Right hindlimb (tissue), 1 donor: ENCODE measurements at regions not wholly inside any gene's neighbourhood (a gene's known extent, or its start where the extent isn't known, plus 50 kb on each side); places are given as distances from the start of the nearest gene placed in this dataset.
A peak's percentile ranks its signal among the peaks of the same experiment; 100 is the strongest.
"Not testable (repeated sequence)": the region's sequence is repeated elsewhere in the genome, so short reads cannot be mapped to it uniquely, and the experiment has no call there.

Experiments used
- DNase-seq: peaks from one replicate; pipeline ENCODE4 v3.0.0-alpha.2; 2018

- DNase-seq, result no peak
Measured at GRCh38 chr1:65020774-65021173, 54.4 kb upstream of the JAK1 start.

- DNase-seq, result no peak
Measured at GRCh38 chr1:65021795-65022194, 55.4 kb upstream of the JAK1 start.

GRCh38 chr1:65022216-65022615 lies 55.9 kb upstream of the JAK1 start:
- DNase-seq, result no peak

- no peak for DNase-seq
Measured at GRCh38 chr1:65025794-65026193, 59.4 kb upstream of the JAK1 start.

GRCh38 chr1:65026235-65026634 lies 59.9 kb upstream of the JAK1 start:
- no peak for DNase-seq

GRCh38 chr1:65027666-65028358 lies 61.5 kb upstream of the JAK1 start:
- DNase-seq, result peak; percentile 49

GRCh38 chr1:65029434-65029833 lies 63.1 kb upstream of the JAK1 start:
- not testable (repeated sequence) for DNase-seq

- not testable (repeated sequence) for DNase-seq
Measured at GRCh38 chr1:65034879-65035278, 68.5 kb upstream of the JAK1 start.

- DNase-seq, result no peak
Measured at GRCh38 chr1:65036570-65037051, 70.3 kb upstream of the JAK1 start.

GRCh38 chr1:65039066-65039465 lies 72.7 kb upstream of the JAK1 start:
- DNase-seq, result no peak

GRCh38 chr1:65039508-65039907 lies 73.2 kb upstream of the JAK1 start:
- DNase-seq, result no peak

- no peak for DNase-seq
Measured at GRCh38 chr1:65042467-65042866, 76.1 kb upstream of the JAK1 start.

- DNase-seq, result no peak
Measured at GRCh38 chr1:65044411-65044810, 78.1 kb upstream of the JAK1 start.

GRCh38 chr1:65045022-65045817 lies 78.9 kb upstream of the JAK1 start:
- DNase-seq, result no peak

- no peak for DNase-seq
Measured at GRCh38 chr1:65048335-65048734, 82.0 kb upstream of the JAK1 start.

GRCh38 chr1:65049941-65050713 lies 83.8 kb upstream of the JAK1 start:
- DNase-seq, result no peak

- DNase-seq, result no peak
Measured at GRCh38 chr1:65050735-65051134, 84.4 kb upstream of the JAK1 start.

- DNase-seq, result no peak
Measured at GRCh38 chr1:65054481-65054880, 88.1 kb upstream of the JAK1 start.

GRCh38 chr1:65055747-65056146 lies 89.4 kb upstream of the JAK1 start:
- DNase-seq, result no peak

- DNase-seq, result no peak
Measured at GRCh38 chr1:65056234-65056633, 89.9 kb upstream of the JAK1 start.

GRCh38 chr1:65056866-65057265 lies 90.5 kb upstream of the JAK1 start:
- DNase-seq, result no peak

GRCh38 chr1:65059930-65060538 lies 88.0 kb upstream of the AK4 start:
- no peak for DNase-seq

GRCh38 chr1:65062339-65062738 lies 85.7 kb upstream of the AK4 start:
- no peak for DNase-seq
